ENCODE measurements at regions not wholly inside any gene's neighbourhood (a gene's known extent, or its start where the extent isn't known, plus 50 kb on each side); places are given as distances from the start of the nearest gene placed in this dataset.

DNA sequence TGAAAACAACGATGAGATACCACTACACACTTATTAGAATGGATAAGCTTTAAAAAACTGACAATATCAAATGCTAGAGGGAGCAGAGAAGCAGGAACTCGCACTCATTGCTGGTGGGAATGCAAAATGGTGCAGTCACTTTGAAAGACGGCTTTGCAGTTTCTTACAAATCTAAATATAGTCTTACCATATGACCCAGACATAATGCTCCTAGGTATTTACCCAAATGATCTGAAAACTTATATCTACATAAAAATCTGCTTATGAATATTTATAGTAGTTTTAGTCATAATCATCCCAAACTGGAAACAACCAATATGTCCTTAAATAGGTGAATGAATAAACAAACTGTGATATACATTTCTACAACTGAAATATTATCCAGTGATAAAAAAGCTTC lies 430.9 kb downstream of the MATN1 start:
- TF ChIP-seq POLR2A (IDR thresholded peaks at IDR 0.05; ENCODE audit: low read length) (no peak), GATA1 (IDR thresholded peaks at IDR 0.05; ENCODE audit: low read depth, low read length) (no peak)

All from erythroblast (primary cell).